Hematopoietic multipotent progenitor cell treated with erythropoietin and hydrocortisone succinate and interleukin-3 and kit ligand, for 17 days (in vitro differentiated cells): ENCODE measurements at regions not wholly inside any gene's neighbourhood (a gene's known extent, or its start where the extent isn't known, plus 50 kb on each side); places are given as distances from the start of the nearest gene placed in this dataset.

ENCODE experiments used
- DNase-seq: peaks from one replicate; pipeline ENCODE4 v3.0.0-alpha.2; 2015; ENCODE audit warnings: low spot score

- no peak for DNase-seq
Measured at GRCh38 chr5:135218790-135219568, 180.1 kb downstream of the MACROH2A1 start.

- no peak for DNase-seq
Measured at GRCh38 chr5:135218486-135218755, 180.6 kb downstream of the MACROH2A1 start.

- DNase-seq, result no peak
Measured at GRCh38 chr5:135217669-135218485, 181.2 kb downstream of the MACROH2A1 start.

GRCh38 chr5:135216471-135217343 lies 182.3 kb downstream of the MACROH2A1 start:
- no peak for DNase-seq

GRCh38 chr5:135215617-135216470 lies 181.8 kb upstream of the PITX1 start:
- DNase-seq, result no peak

- DNase-seq, result no peak
Measured at GRCh38 chr5:135214897-135215616, 181.0 kb upstream of the PITX1 start.

GRCh38 chr5:135213466-135214239 lies 179.6 kb upstream of the PITX1 start:
- DNase-seq, result no peak

- no peak for DNase-seq
Measured at GRCh38 chr5:135213027-135213386, 179.0 kb upstream of the PITX1 start.

GRCh38 chr5:135212361-135213026 lies 178.5 kb upstream of the PITX1 start:
- DNase-seq, result no peak

GRCh38 chr5:135211791-135212190 lies 177.8 kb upstream of the PITX1 start:
- DNase-seq, result no peak

GRCh38 chr5:135211083-135211790 lies 177.2 kb upstream of the PITX1 start:
- DNase-seq, result no peak

- DNase-seq, result no peak
Measured at GRCh38 chr5:135210286-135211055, 176.4 kb upstream of the PITX1 start.

GRCh38 chr5:135208903-135209721 lies 175.1 kb upstream of the PITX1 start:
- DNase-seq, result no peak

GRCh38 chr5:135208555-135208902 lies 174.5 kb upstream of the PITX1 start:
- DNase-seq, result no peak

- no peak for DNase-seq
Measured at GRCh38 chr5:135207866-135208265, 173.8 kb upstream of the PITX1 start.

- DNase-seq, result no peak
Measured at GRCh38 chr5:135206862-135207261, 172.8 kb upstream of the PITX1 start.

GRCh38 chr5:135205632-135206349 lies 171.8 kb upstream of the PITX1 start:
- no peak for DNase-seq
